GM21723 (cell line): ENCODE measurements at regions not wholly inside any gene's neighbourhood (a gene's known extent, or its start where the extent isn't known, plus 50 kb on each side); places are given as distances from the start of the nearest gene placed in this dataset.

ENCODE experiments used
- ATAC-seq: cut with Tn5 transposase; IDR thresholded peaks from one replicate; pipeline ENCODE4 v1.9.1; 2021; ENCODE audit warnings: mild to moderate bottlenecking, moderate library complexity; ENCODE audit not compliant: unreplicated experiment

GRCh38 chr4:124333466-124333865 lies 379.1 kb downstream of the ANKRD50 start:
- ATAC-seq = no peak

- ATAC-seq = no peak
Observed at GRCh38 chr4:124334119-124334518, 378.4 kb downstream of the ANKRD50 start.

- ATAC-seq = no peak
Observed at GRCh38 chr4:124337874-124338273, 374.7 kb downstream of the ANKRD50 start.

- ATAC-seq = no peak
Observed at GRCh38 chr4:124343661-124344171, 368.8 kb downstream of the ANKRD50 start.

GRCh38 chr4:124372916-124373315 lies 339.6 kb downstream of the ANKRD50 start:
- ATAC-seq = no peak

GRCh38 chr4:124386163-124386562 lies 326.4 kb downstream of the ANKRD50 start:
- no peak for ATAC-seq

- no peak for ATAC-seq
Observed at GRCh38 chr4:124386648-124387047, 325.9 kb downstream of the ANKRD50 start.

GRCh38 chr4:124389591-124389990 lies 322.9 kb downstream of the ANKRD50 start:
- no peak for ATAC-seq

GRCh38 chr4:124390861-124391260 lies 321.7 kb downstream of the ANKRD50 start:
- ATAC-seq = no peak

GRCh38 chr4:124396333-124396732 lies 316.2 kb downstream of the ANKRD50 start:
- ATAC-seq = no peak

- no peak for ATAC-seq
Observed at GRCh38 chr4:124401606-124402005, 310.9 kb downstream of the ANKRD50 start.

- ATAC-seq = no peak
Observed at GRCh38 chr4:124409044-124409443, 303.5 kb downstream of the ANKRD50 start.

GRCh38 chr4:124414276-124415040 lies 298.1 kb downstream of the ANKRD50 start:
- no peak for ATAC-seq

GRCh38 chr4:124415146-124415545 lies 297.4 kb downstream of the ANKRD50 start:
- ATAC-seq = no peak

GRCh38 chr4:124417371-124417770 lies 295.2 kb downstream of the ANKRD50 start:
- ATAC-seq = no peak

- ATAC-seq = no peak
Observed at GRCh38 chr4:124420166-124420695, 292.3 kb downstream of the ANKRD50 start.

GRCh38 chr4:124423160-124423559 lies 289.4 kb downstream of the ANKRD50 start:
- no peak for ATAC-seq

- ATAC-seq = no peak
Observed at GRCh38 chr4:124426279-124426678, 286.3 kb downstream of the ANKRD50 start.

- no peak for ATAC-seq
Observed at GRCh38 chr4:124427095-124427767, 285.3 kb downstream of the ANKRD50 start.

GRCh38 chr4:124428648-124429047 lies 283.9 kb downstream of the ANKRD50 start:
- ATAC-seq = no peak

- ATAC-seq = no peak
Observed at GRCh38 chr4:124429746-124430250, 282.7 kb downstream of the ANKRD50 start.
